CD14-positive monocyte (primary cell): ENCODE measurements at regions not wholly inside any gene's neighbourhood (a gene's known extent, or its start where the extent isn't known, plus 50 kb on each side); places are given as distances from the start of the nearest gene placed in this dataset.

Source experiments
- DNase-seq, 3 donors: peaks; one replicate each; pipeline ENCODE4 v3.0.0-alpha.2; 2011 to 2022
- H2AFZ ChIP-seq: 2 replicates; pipeline ENCODE4 v1.6.0; 2012; ENCODE audit warnings: mild to moderate bottlenecking, low read depth, low read length, inconsistent platforms; ENCODE audit not compliant: insufficient read depth, poor library complexity, severe bottlenecking
- H3K27ac ChIP-seq, 2 donors: 1 replicate in 1 of 2; 2 replicates in 1 of 2; pipeline ENCODE4 v1.5.1; 2012 to 2013; ENCODE audit warnings: low read length in 2 of 2, control low read depth in 1 of 2, inconsistent platforms in 1 of 2, low read depth in 1 of 2, mild to moderate bottlenecking in 1 of 2
- H3K27me3 ChIP-seq, 2 donors: one replicate each; pipeline versions ENCODE4 v1.6.0 to v1.6.1; 2011 to 2013; ENCODE audit warnings: low read length in 2 of 2; ENCODE audit not compliant: control insufficient read depth in 2 of 2, insufficient read depth in 2 of 2
- H3K36me3 ChIP-seq, 2 donors: replicated peaks in 1 of 2; 1 replicate in 1 of 2; 2 replicates in 1 of 2; pipeline versions ENCODE4 v1.5.1 to v1.6.1; 2012 to 2013; ENCODE audit warnings: low read length in 2 of 2, control low read depth in 1 of 2, inconsistent platforms in 1 of 2, mild to moderate bottlenecking in 1 of 2; ENCODE audit not compliant: insufficient read depth in 2 of 2, control insufficient read depth in 1 of 2
- H3K4me1 ChIP-seq, 2 donors: 1 replicate in 1 of 2; 2 replicates in 1 of 2; pipeline versions ENCODE4 v1.5.1 to v1.6.1; 2012 to 2013; ENCODE audit warnings: low read length in 2 of 2, control low read depth in 1 of 2, inconsistent platforms in 1 of 2, mild to moderate bottlenecking in 1 of 2, moderate library complexity in 1 of 2; ENCODE audit not compliant: insufficient read depth in 2 of 2, control insufficient read depth in 1 of 2
- H3K4me2 ChIP-seq: replicated peaks from 2 replicates; pipeline ENCODE3; 2012; ENCODE audit warnings: low read length, moderate library complexity, mild to moderate bottlenecking; ENCODE audit not compliant: poor library complexity, severe bottlenecking; ENCODE audit errors: extremely low read depth
- H3K4me3 ChIP-seq, 3 experiments: fragments of 200-600 bp in 1 of 3; sonication (generic) in 1 of 3; replicated peaks in 1 of 3; 1 replicate in 2 of 3; 2 replicates in 1 of 3; pipeline ENCODE4 v1.5.1; 2011 to 2013; ENCODE audit warnings: low read length in 3 of 3, mild to moderate bottlenecking in 3 of 3, control low read depth in 2 of 3, low read depth in 2 of 3, inconsistent platforms in 1 of 3, moderate library complexity in 1 of 3
- H3K79me2 ChIP-seq: 2 replicates; pipeline ENCODE4 v1.6.0; 2012; ENCODE audit warnings: mild to moderate bottlenecking, control low read depth, inconsistent platforms, low read length, moderate library complexity; ENCODE audit not compliant: insufficient read depth
- H3K9ac ChIP-seq: 2 replicates; pipeline ENCODE4 v1.6.0; 2017; ENCODE audit warnings: low read length, mild to moderate bottlenecking; ENCODE audit not compliant: insufficient read depth, poor library complexity, severe bottlenecking
- H3K9me3 ChIP-seq, 2 donors: replicated peaks in 1 of 2; 1 replicate in 1 of 2; 2 replicates in 1 of 2; pipeline versions ENCODE4 v1.5.1 to v1.6.1; 2012 to 2013; ENCODE audit warnings: low read length in 2 of 2, control low read depth in 1 of 2; ENCODE audit not compliant: control insufficient read depth in 1 of 2, insufficient read depth in 1 of 2
- H4K20me1 ChIP-seq: 2 replicates; pipeline ENCODE4 v1.6.0; 2012; ENCODE audit warnings: mild to moderate bottlenecking, low read length, control low read depth, moderate library complexity; ENCODE audit not compliant: insufficient read depth
- H3K27ac Mint-ChIP-seq, 7 donors: one replicate each; pipeline ENCODE4 v1.8.0; 2020; ENCODE audit warnings: mild to moderate bottlenecking in 7 of 7, mixed read lengths in 7 of 7, moderate library complexity in 6 of 7, inconsistent platforms in 2 of 7
- H3K27me3 Mint-ChIP-seq, 3 donors: one replicate each; pipeline ENCODE4 v1.8.0; 2021 to 2022; ENCODE audit warnings: low read depth in 3 of 3, mild to moderate bottlenecking in 3 of 3, mixed read lengths in 3 of 3, moderate library complexity in 3 of 3, inconsistent platforms in 1 of 3
- H3K36me3 Mint-ChIP-seq, 2 donors: one replicate each; pipeline ENCODE4 v1.8.0; 2020; ENCODE audit warnings: mixed read lengths in 2 of 2, inconsistent platforms in 1 of 2, mild to moderate bottlenecking in 1 of 2
- H3K4me1 Mint-ChIP-seq: one replicate; pipeline ENCODE4 v1.8.0; 2020; ENCODE audit warnings: mild to moderate bottlenecking, mixed read lengths
- H3K4me3 Mint-ChIP-seq, 2 donors: one replicate each; pipeline ENCODE4 v1.8.0; 2020; ENCODE audit warnings: mild to moderate bottlenecking in 2 of 2, mixed read lengths in 2 of 2, moderate library complexity in 1 of 2
- H3K9me3 Mint-ChIP-seq, 7 donors: one replicate each; pipeline ENCODE4 v1.8.0; 2020 to 2022; ENCODE audit warnings: mixed read lengths in 7 of 7, mild to moderate bottlenecking in 6 of 7, moderate library complexity in 6 of 7, inconsistent platforms in 2 of 7
- CTCF ChIP-seq: fragments of 200-600 bp; IDR thresholded peaks from one replicate; pipeline ENCODE4 v1.8.0; 2022; ENCODE audit warnings: antibody characterized with exemption, mild to moderate bottlenecking
- WGBS: methylation state at CpG from one replicate; pipeline ENCODE4 v1.1.5; 2013; ENCODE audit warnings: missing lambda C conversion rate; ENCODE audit not compliant: insufficient coverage; 5-methylcytosine and 5-hydroxymethylcytosine counted together
- intact Hi-C, 2 donors: fragments of 100-400 bp; cut with micrococcal nuclease; formaldehyde crosslinking; loops; one replicate each; pipeline versions ENCODE4 v1.15.0 to v1.15.1; 2023

- 100% methylated on average over 2 of the region's 6 CpGs for WGBS
- no peak for TF ChIP-seq CTCF
These were observed 197.2 kb downstream of the RGS9 start for GRCh38 chr17:65334406-65334805.

GRCh38 chr17:65332779-65333178 is 195.6 kb downstream of the RGS9 start:
- Histone ChIP-seq H3K36me3 (no peaks in the 10 kb centered on the region), H3K9ac (no peak overlapping the region), H3K4me1 (no peaks in the 10 kb centered on the region), H2AFZ (no peak overlapping the region), H3K27ac (no peak overlapping the region), H3K4me2 (no peak overlapping the region), H3K4me3 (no peak overlapping the region), H4K20me1 (no peaks in the 10 kb centered on the region), H3K9me3 (no peaks in the 10 kb centered on the region), H3K27me3 (no peaks in the 10 kb centered on the region), H3K79me2 (no peaks in the 10 kb centered on the region)
- Mint-ChIP-seq H3K9me3 (peaks cover 0 to 8% (median 5%) of the 10 kb centered on the region in 7 donors), H3K27ac (no peak overlapping the region), H3K27me3 (peaks cover 1 to 4% (median 3%) of the 10 kb centered on the region in 3 donors), H3K36me3 (no peaks in the 10 kb centered on the region), H3K4me1 (no peaks in the 10 kb centered on the region), H3K4me3 (no peak overlapping the region)
- DNase-seq: no peak
- no CpG with 5 or more reads among the region's 3 CpGs for WGBS
- no peak for TF ChIP-seq CTCF
- intact Hi-C loops: no loop called here

More at GRCh38 chr17:65334406-65334805, 197.2 kb downstream of the RGS9 start:
- intact Hi-C loops: no loop called here
- Histone ChIP-seq H4K20me1 (no peaks in the 10 kb centered on the region), H3K79me2 (no peaks in the 10 kb centered on the region), H3K27ac (no peak overlapping the region), H3K36me3 (no peaks in the 10 kb centered on the region), H3K4me2 (no peak overlapping the region), H2AFZ (no peak overlapping the region), H3K9me3 (no peaks in the 10 kb centered on the region), H3K9ac (no peak overlapping the region), H3K4me3 (no peak overlapping the region), H3K27me3 (no peaks in the 10 kb centered on the region), H3K4me1 (no peaks in the 10 kb centered on the region)
- H3K4me1 Mint-ChIP-seq: no peaks in the 10 kb centered on the region
- peaks cover 2 to 11% (median 8%) of the 10 kb centered on the region in 7 donors for H3K9me3 Mint-ChIP-seq
- H3K27me3 Mint-ChIP-seq: peaks cover 1 to 4% (median 3%) of the 10 kb centered on the region in 3 donors
- no peak overlapping the region for H3K27ac Mint-ChIP-seq
- no peaks in the 10 kb centered on the region for H3K36me3 Mint-ChIP-seq
- H3K4me3 Mint-ChIP-seq: no peak overlapping the region
- DNase-seq: no peak
